NCI-H69 (cell line): ENCODE measurements at regions not wholly inside any gene's neighbourhood (a gene's known extent, or its start where the extent isn't known, plus 50 kb on each side); places are given as distances from the start of the nearest gene placed in this dataset.

Source experiments
- DNase-seq: peaks from one replicate; lab custom pipeline; 2025; lab: John Stamatoyannopoulos, UW

GRCh38 chr10:36634916-36635315 lies 490.5 kb upstream of the ANKRD30A start:
- no peak for DNase-seq

GRCh38 chr10:36630267-36630666 lies 495.1 kb upstream of the ANKRD30A start:
- DNase-seq = no peak

DNA sequence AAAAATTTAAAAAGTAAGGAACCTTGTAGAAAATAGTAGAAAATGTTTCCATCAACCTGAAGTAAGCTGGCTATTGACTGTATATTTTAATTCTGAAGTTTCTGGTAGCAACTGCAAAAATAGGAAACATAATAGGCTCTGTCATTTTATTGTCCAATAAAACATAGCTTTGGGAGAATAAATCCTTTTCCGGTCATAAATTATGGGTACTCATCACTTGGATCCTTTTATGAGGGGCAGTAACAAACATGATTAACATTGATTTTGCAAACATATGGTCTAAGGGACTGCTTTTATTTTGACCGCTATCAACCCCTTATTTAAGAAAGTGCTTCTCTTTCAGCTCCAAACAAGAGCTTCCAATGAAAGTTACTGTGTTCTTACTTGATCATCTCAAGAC lies 495.9 kb upstream of the ANKRD30A start:
- no peak for DNase-seq

- DNase-seq = no peak
Observed at GRCh38 chr10:36624551-36625100, 500.8 kb upstream of the ANKRD30A start.

DNA sequence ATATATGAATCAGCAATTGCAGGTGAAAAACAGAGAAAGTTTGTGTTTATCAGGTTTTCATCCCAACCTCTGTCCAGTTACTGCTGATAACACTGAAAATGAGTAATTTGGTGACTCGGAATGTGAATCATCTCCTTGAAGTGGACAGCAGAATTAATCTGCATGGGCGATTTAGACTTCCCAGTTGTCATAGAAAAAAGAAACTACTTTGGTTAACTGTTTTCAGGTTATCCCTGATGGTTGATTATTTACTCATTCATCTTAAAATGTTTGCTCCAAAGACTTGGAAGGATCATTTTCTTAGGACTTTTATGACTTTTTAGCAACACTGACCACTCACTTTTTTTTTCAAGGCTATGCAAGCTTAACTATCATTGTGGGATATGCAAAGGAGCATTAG lies 504.1 kb upstream of the ANKRD30A start:
- no peak for DNase-seq

GRCh38 chr10:36612436-36612835 lies 513.0 kb upstream of the ANKRD30A start:
- DNase-seq = no peak

DNA sequence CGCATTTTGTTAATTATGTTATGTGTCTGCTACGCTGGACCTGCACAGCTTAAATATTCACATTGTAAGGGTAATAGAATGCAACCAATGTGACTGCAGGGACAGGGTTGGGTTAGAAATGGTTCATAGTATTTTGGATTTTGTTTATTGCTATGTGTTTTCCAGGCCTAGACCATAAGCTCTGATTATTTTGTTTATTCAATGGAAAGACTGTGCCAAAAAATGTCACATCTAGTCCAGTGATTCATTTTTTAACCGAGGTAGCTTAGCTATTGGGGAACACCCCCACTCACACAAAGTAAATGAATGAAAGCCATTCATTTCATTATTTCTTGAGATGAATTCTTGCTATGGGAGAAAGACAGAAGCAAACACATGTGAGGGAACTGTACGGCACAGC lies 516.5 kb upstream of the ANKRD30A start:
- no peak for DNase-seq

GRCh38 chr10:36608251-36608650 lies 517.1 kb upstream of the ANKRD30A start:
- DNase-seq = no peak

DNA sequence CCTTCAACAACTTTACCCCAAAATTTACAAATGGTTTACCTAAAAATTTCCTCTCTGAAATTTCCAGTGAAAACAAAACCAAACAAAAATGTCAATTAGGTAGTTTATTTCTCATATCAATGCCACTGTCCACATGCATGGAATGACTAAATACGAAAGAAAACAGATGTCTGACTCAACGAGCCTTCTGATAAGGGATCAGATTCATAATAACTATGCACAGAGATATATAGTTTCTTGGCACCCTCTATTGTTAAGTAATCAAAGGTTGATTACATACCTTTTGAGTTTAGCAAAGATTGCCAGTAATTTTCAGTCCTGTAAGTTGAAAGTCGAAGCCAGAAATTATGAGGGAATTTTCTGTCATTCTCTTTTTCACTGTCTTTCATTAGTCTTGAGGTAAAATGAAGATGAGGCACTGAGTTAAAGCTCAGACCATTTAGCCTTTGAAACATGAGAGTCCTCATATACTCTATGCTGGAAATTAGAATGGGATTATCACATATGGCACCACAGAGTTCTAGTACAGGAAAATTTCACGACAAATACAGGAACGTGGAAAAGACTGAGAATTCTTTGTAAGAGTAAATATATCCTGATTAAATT lies 519.1 kb upstream of the ANKRD30A start:
- DNase-seq = no peak

- DNase-seq = no peak
Observed at GRCh38 chr10:36604316-36604715, 521.1 kb upstream of the ANKRD30A start.

- no peak for DNase-seq
Observed at GRCh38 chr10:36603688-36604087, 521.7 kb upstream of the ANKRD30A start.

DNA sequence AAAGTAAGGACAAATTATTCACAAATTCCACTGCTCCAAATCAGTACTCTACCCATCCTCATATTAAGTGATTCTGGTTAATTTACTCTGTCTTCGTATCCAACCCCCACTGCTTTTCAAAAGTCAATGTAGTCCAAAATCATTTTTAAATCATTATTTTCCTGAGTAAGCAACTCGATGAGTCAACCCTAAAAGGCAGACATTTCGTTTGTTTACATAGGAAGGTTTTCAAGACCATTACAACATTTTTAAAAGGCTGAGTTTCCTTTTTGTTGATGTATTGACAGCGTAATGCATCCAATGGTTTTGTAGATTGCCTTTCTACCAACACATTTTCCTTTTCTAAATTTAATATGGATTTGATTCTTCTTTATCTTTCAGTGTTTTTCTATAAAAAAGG lies 523.0 kb upstream of the ANKRD30A start:
- no peak for DNase-seq

GRCh38 chr10:36597756-36598320 lies 527.6 kb upstream of the ANKRD30A start:
- no peak for DNase-seq

DNA sequence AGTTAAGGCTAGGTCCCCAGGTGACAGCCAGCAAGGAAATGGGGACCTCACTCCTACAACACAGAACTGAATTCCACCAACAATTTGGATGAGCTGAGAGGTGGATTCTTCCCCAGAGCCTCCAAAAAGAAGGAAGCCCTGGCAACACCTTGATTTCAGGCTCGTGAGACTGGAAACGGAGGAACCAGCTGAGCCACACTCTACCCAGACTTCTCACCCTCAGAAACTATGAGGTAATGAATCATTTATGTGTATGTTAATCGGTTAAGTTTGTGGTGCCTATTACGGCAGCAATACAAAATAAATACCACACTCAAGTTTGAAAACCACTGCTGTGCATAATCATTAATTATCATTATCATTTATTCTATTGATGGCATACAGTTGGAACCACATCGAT lies 532.4 kb upstream of the ANKRD30A start:
- no peak for DNase-seq

GRCh38 chr10:36591436-36591835 lies 534.0 kb upstream of the ANKRD30A start:
- no peak for DNase-seq

DNA sequence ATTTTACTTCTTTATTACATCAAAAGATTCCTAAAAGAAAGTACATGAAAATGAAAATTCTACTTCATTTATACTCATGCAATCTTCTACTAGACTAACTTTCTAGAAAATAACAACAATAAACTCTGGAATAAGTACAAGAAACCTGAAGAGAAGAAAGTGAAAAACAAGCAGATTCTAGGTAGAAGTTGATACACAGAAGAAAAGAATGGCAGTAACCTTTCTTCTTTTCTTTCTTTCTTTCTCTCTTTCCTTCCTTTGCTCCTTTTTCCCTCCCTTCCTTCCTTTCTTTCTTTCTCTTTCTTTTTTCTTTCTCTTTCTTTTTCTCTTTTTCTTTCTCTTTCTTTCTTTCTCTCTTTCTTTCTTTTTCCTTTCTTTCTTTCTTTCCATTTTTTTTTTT lies 541.7 kb upstream of the ANKRD30A start:
- DNase-seq = no peak

DNA sequence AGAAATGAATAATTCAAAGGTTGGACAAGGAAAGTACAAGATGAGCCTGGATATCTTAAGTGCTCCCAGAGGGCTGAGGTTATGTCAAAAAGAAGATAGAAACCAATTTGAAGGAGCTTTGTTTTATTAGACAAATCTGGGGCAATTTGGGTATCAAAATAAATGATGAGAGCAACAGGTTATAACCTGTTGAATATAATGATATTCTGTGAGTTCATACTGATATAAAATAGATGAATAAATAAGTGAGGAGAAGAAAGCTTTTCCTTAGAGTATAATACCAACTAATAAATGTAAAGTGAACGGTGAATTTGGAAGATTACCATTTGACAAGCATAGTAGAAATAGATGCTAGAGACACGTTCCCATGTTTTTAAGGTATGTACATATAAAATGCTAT lies 544.2 kb upstream of the ANKRD30A start:
- DNase-seq = no peak

DNA sequence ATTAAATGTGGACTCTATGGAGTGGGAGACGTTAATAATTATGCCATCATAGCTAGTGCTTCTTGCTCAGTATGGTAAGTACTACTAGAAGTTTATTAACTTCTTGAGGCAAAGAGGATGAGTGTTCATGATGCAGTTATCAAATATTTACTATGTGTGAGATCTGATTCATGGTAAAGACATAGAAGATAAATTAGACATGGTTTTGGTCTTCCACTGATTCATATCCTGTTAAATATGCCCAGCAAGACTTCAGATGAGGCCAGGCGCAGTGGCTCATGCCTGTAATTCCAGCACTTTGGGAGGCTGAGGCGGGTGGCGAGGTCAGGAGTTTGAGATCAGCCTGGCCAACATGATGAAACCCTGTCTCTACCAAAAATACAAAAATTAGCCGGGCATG lies 547.1 kb upstream of the ANKRD30A start:
- DNase-seq = no peak

DNA sequence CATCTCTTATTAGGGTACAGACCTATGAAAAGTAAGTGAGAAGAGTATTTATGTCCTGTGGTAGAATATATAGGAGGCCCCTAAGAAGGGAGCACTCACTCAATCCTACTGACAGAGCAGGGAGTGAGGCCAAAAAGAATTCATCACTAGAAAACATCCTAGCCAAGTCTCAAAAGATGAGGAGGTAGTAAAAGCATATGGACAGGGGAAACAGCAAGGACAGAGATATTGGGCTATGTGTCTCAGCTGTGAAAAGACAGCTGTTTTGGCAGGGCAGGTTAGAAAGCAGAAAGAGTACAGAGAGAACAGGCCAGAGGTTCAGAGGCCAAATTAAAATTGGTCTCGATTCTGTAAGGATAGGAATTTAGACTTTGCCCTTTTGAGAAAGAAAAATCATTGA lies 548.3 kb upstream of the ANKRD30A start:
- DNase-seq = no peak

- DNase-seq = no peak
Observed at GRCh38 chr10:36574207-36574606, 551.2 kb upstream of the ANKRD30A start.

DNA sequence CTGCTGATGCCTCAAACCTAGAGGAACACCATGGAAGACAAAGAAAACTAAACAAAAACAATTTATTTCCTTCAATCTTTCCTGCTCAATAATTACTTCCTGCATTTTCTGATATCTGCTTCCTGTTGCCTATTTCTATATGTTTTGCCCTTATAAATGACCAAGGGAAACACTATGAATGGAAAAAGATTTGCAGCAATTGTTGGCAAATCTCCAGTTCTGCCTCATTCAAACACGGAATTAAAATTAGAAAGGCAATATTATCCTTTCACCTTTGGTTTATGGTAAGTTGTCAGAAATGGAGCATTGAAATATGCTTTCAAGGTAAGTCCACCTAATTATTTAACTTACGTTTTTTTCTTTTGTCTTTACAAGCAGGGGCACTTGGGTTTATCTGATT lies 552.2 kb upstream of the ANKRD30A start:
- DNase-seq = no peak

DNA sequence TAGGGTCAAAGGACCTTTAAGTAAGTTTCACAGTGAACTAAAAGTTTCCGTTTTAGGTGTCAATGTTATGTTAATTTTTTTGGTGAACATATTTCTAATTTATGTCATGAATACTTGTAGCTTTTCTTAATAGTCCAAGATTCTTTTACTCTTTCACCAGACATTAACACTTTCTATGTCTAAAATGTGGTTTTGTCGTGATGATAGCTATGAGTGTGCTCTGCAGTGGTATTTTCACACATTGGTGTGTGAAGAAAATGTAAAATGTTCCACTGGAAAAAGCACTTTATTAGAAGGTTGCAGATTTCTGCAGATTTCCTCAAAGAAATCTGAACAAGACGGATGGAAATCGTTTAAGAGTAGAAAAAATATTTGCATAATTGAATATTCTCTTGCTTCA lies 561.0 kb upstream of the ANKRD30A start:
- DNase-seq = no peak

- no peak for DNase-seq
Observed at GRCh38 chr10:36559412-36560400, 565.7 kb upstream of the ANKRD30A start.
